Spinal cord (tissue), 9 donors: ENCODE measurements at regions not wholly inside any gene's neighbourhood (a gene's known extent, or its start where the extent isn't known, plus 50 kb on each side); places are given as distances from the start of the nearest gene placed in this dataset.

Experiments used
- DNase-seq, 6 donors: peaks; one replicate each; pipeline versions ENCODE4 v3.0.0 to v3.0.0-alpha.2; 2013 to 2015; ENCODE audit warnings: low spot score in 6 of 6, low read depth in 4 of 6
- H3K27ac ChIP-seq: one replicate; pipeline ENCODE4 v1.5.1; 2013; ENCODE audit warnings: low read depth, low read length, control low read depth
- H3K27me3 ChIP-seq: one replicate; pipeline ENCODE4 v1.6.1; 2013; ENCODE audit warnings: low read length; ENCODE audit not compliant: control insufficient read depth, insufficient read depth
- H3K36me3 ChIP-seq: one replicate; pipeline ENCODE4 v1.6.1; 2013; ENCODE audit warnings: low read length; ENCODE audit not compliant: control insufficient read depth, insufficient read depth
- H3K4me1 ChIP-seq: one replicate; pipeline ENCODE4 v1.6.1; 2013; ENCODE audit warnings: low read length; ENCODE audit not compliant: control insufficient read depth, insufficient read depth
- H3K4me3 ChIP-seq: one replicate; pipeline ENCODE4 v1.5.1; 2013; ENCODE audit warnings: low read depth, low read length, control low read depth
- H3K9me3 ChIP-seq: one replicate; pipeline ENCODE4 v1.6.1; 2013; ENCODE audit warnings: low read length; ENCODE audit not compliant: control insufficient read depth, insufficient read depth
- WGBS: methylation state at CpG from one replicate; pipeline ENCODE4 v1.1.5; 2013; ENCODE audit warnings: missing lambda C conversion rate; ENCODE audit not compliant: insufficient coverage; 5-methylcytosine and 5-hydroxymethylcytosine counted together
- donor health status: healthy.

- no peaks in the 10 kb centered on the region for H3K9me3 ChIP-seq
- H3K36me3 ChIP-seq, result no peaks in the 10 kb centered on the region
- no peaks in the 10 kb centered on the region for H3K4me1 ChIP-seq
Measured at GRCh38 chr4:19092797-19093196, 1071.2 kb upstream of the LCORL start.

GRCh38 chr4:19074036-19074435 lies 1052.5 kb upstream of the LCORL start:
- WGBS, result no CpG with 5 or more reads among the region's 2 CpGs
- peak in 4 of 6 donors; percentile 13 to 95 (median 34) for DNase-seq
- H3K9me3 ChIP-seq, result no peaks in the 10 kb centered on the region
- H3K4me1 ChIP-seq, result no peaks in the 10 kb centered on the region
- H3K27ac ChIP-seq, result no peak overlapping the region
- H3K4me3 ChIP-seq, result no peak overlapping the region
- H3K36me3 ChIP-seq, result no peaks in the 10 kb centered on the region
- H3K27me3 ChIP-seq, result no peaks in the 10 kb centered on the region

More at GRCh38 chr4:19092797-19093196, 1071.2 kb upstream of the LCORL start:
- Histone ChIP-seq H3K27me3 (no peaks in the 10 kb centered on the region), H3K4me3 (no peak overlapping the region), H3K27ac (no peak overlapping the region)
- DNase-seq, result no peak

GRCh38 chr4:19063662-19064061 lies 1042.1 kb upstream of the LCORL start:
- DNase-seq, result no peak
- no peaks in the 10 kb centered on the region for H3K4me1 ChIP-seq
- H3K27me3 ChIP-seq, result no peaks in the 10 kb centered on the region
- WGBS, result 83% methylated on average over 5 of the region's 5 CpGs
- H3K9me3 ChIP-seq, result peaks cover 2% of the 10 kb centered on the region
- no peaks in the 10 kb centered on the region for H3K36me3 ChIP-seq
- no peak overlapping the region for H3K27ac ChIP-seq
- no peak overlapping the region for H3K4me3 ChIP-seq

GRCh38 chr4:19054916-19055315 lies 1033.4 kb upstream of the LCORL start:
- no peak for DNase-seq
- Histone ChIP-seq H3K27ac (no peak overlapping the region), H3K36me3 (no peaks in the 10 kb centered on the region), H3K4me3 (no peak overlapping the region), H3K4me1 (no peaks in the 10 kb centered on the region), H3K9me3 (no peaks in the 10 kb centered on the region), H3K27me3 (no peaks in the 10 kb centered on the region)
- WGBS, result no CpG with 5 or more reads among the region's 1 CpG

- Histone ChIP-seq H3K27me3 (no peaks in the 10 kb centered on the region), H3K9me3 (no peaks in the 10 kb centered on the region), H3K4me1 (no peaks in the 10 kb centered on the region), H3K36me3 (no peaks in the 10 kb centered on the region), H3K27ac (no peak overlapping the region), H3K4me3 (no peak overlapping the region)
- DNase-seq, result peak in 4 of 6 donors; percentile 33 to 86 (median 46)
- 9% methylated on average over 2 of the region's 5 CpGs for WGBS
Measured at GRCh38 chr4:19051831-19052230, 1030.3 kb upstream of the LCORL start.

- no peaks in the 10 kb centered on the region for H3K36me3 ChIP-seq
- peak in 1 of 6 donors; percentile 57 for DNase-seq
- no CpG with 5 or more reads among the region's 2 CpGs for WGBS
Measured at GRCh38 chr4:19047279-19047880, 1025.8 kb upstream of the LCORL start.

GRCh38 chr4:19039816-19040215 lies 1018.3 kb upstream of the LCORL start:
- no peak for DNase-seq
- 97% methylated on average over 3 of the region's 3 CpGs for WGBS
- H3K27me3 ChIP-seq, result no peaks in the 10 kb centered on the region
- no peaks in the 10 kb centered on the region for H3K36me3 ChIP-seq
- no peak overlapping the region for H3K27ac ChIP-seq
- H3K4me1 ChIP-seq, result no peaks in the 10 kb centered on the region
- H3K4me3 ChIP-seq, result no peak overlapping the region
- no peaks in the 10 kb centered on the region for H3K9me3 ChIP-seq

More at GRCh38 chr4:19047279-19047880, 1025.8 kb upstream of the LCORL start:
- H3K9me3 ChIP-seq, result no peaks in the 10 kb centered on the region
- no peaks in the 10 kb centered on the region for H3K4me1 ChIP-seq
- no peak overlapping the region for H3K27ac ChIP-seq
- H3K4me3 ChIP-seq, result no peak overlapping the region
- H3K27me3 ChIP-seq, result no peaks in the 10 kb centered on the region

- Histone ChIP-seq H3K9me3 (no peaks in the 10 kb centered on the region), H3K27me3 (no peaks in the 10 kb centered on the region), H3K4me3 (no peak overlapping the region), H3K27ac (no peak overlapping the region), H3K4me1 (no peaks in the 10 kb centered on the region), H3K36me3 (no peaks in the 10 kb centered on the region)
- peak in 1 of 6 donors; percentile 35 for DNase-seq
Measured at GRCh38 chr4:19038231-19038630, 1016.7 kb upstream of the LCORL start.

GRCh38 chr4:19033816-19034733 lies 1012.5 kb upstream of the LCORL start:
- Histone ChIP-seq H3K4me3 (no peak overlapping the region), H3K9me3 (no peaks in the 10 kb centered on the region), H3K4me1 (no peaks in the 10 kb centered on the region), H3K27me3 (no peaks in the 10 kb centered on the region), H3K36me3 (no peaks in the 10 kb centered on the region), H3K27ac (peak overlapping the region; percentile 58)
- DNase-seq, result peak in 3 of 6 donors; percentile 36 to 61 (median 59)
- no CpG with 5 or more reads among the region's 2 CpGs for WGBS

- H3K36me3 ChIP-seq, result no peaks in the 10 kb centered on the region
- no peaks in the 10 kb centered on the region for H3K27me3 ChIP-seq
- DNase-seq, result no peak
- H3K4me3 ChIP-seq, result no peak overlapping the region
- peak overlapping the region; percentile 53 for H3K27ac ChIP-seq
- no peaks in the 10 kb centered on the region for H3K4me1 ChIP-seq
- no peaks in the 10 kb centered on the region for H3K9me3 ChIP-seq
Measured at GRCh38 chr4:19030536-19030935, 1009.0 kb upstream of the LCORL start.
